Right renal cortex interstitium (tissue), 3 donors: ENCODE measurements at regions not wholly inside any gene's neighbourhood (a gene's known extent, or its start where the extent isn't known, plus 50 kb on each side); places are given as distances from the start of the nearest gene placed in this dataset.
"Not testable (repeated sequence)": the region's sequence is repeated elsewhere in the genome, so short reads cannot be mapped to it uniquely, and the experiment has no call there.

Experiments used
- DNase-seq, 3 donors: peaks; one replicate each; pipeline ENCODE4 v3.0.0-alpha.2; 2013; ENCODE audit warnings: low read depth in 3 of 3, low spot score in 2 of 3

GRCh38 chr5:106306313-106307028, 1364.3 kb downstream of the EFNA5 start:
- no peak for DNase-seq

- DNase-seq, result no peak
These were observed 1366.8 kb downstream of the EFNA5 start for GRCh38 chr5:106303911-106304310.

GRCh38 chr5:106292654-106293053, 1378.1 kb downstream of the EFNA5 start:
- DNase-seq, result no peak

- DNase-seq, result no peak
These were observed 1379.9 kb downstream of the EFNA5 start for GRCh38 chr5:106290841-106291240.

- no peak for DNase-seq
These were observed 1381.8 kb downstream of the EFNA5 start for GRCh38 chr5:106288979-106289378.

- DNase-seq, result no peak
These were observed 1393.1 kb downstream of the EFNA5 start for GRCh38 chr5:106277540-106278096.

- no peak for DNase-seq
These were observed 1401.4 kb downstream of the EFNA5 start for GRCh38 chr5:106269252-106269843.

- DNase-seq, result no peak
These were observed 1403.5 kb downstream of the EFNA5 start for GRCh38 chr5:106267256-106267655.

- DNase-seq, result no peak
These were observed 1408.3 kb downstream of the EFNA5 start for GRCh38 chr5:106262395-106262794.

- not testable (repeated sequence) for DNase-seq
These were observed 1411.2 kb downstream of the EFNA5 start for GRCh38 chr5:106259431-106260090.

- no peak for DNase-seq
These were observed 1412.1 kb downstream of the EFNA5 start for GRCh38 chr5:106258591-106259125.

- DNase-seq, result no peak
These were observed 1416.0 kb downstream of the EFNA5 start for GRCh38 chr5:106254784-106255183.

- DNase-seq, result not testable (repeated sequence)
These were observed 1424.5 kb downstream of the EFNA5 start for GRCh38 chr5:106246044-106246745.

GRCh38 chr5:106241409-106241808, 1429.3 kb downstream of the EFNA5 start:
- DNase-seq, result no peak

- no peak for DNase-seq
These were observed 1464.7 kb downstream of the EFNA5 start for GRCh38 chr5:106205916-106206571.

GRCh38 chr5:106202035-106202434, 1468.7 kb downstream of the EFNA5 start:
- DNase-seq, result no peak

GRCh38 chr5:106200971-106201370, 1469.8 kb downstream of the EFNA5 start:
- DNase-seq, result no peak

GRCh38 chr5:106195679-106196474, 1474.9 kb downstream of the EFNA5 start:
- DNase-seq, result no peak

GRCh38 chr5:106189121-106189809, 1481.5 kb downstream of the EFNA5 start:
- DNase-seq, result no peak
